GM12878 (cell line): ENCODE measurements at regions not wholly inside any gene's neighbourhood (a gene's known extent, or its start where the extent isn't known, plus 50 kb on each side); places are given as distances from the start of the nearest gene placed in this dataset.

Source experiments
- CREB1 ChIP-seq: IDR thresholded peaks from 2 replicates; pipeline ENCODE4 v1.6.1; 2012; ENCODE audit warnings: low read depth, mild to moderate bottlenecking, inconsistent platforms
- EZH2 ChIP-seq: IDR thresholded peaks from 2 replicates; pipeline ENCODE4 v1.6.1; 2012; ENCODE audit warnings: low read depth, mild to moderate bottlenecking, control low read depth, inconsistent platforms, low read length, borderline replicate concordance; ENCODE audit not compliant: control insufficient read depth
- GABPA ChIP-seq: IDR thresholded peaks from 2 replicates; pipeline ENCODE4 v1.6.1; 2014; ENCODE audit warnings: antibody characterized with exemption, low read depth, mild to moderate bottlenecking, inconsistent platforms
- HCFC1 ChIP-seq: fragments of 150-350 bp; IDR thresholded peaks from 2 replicates; pipeline ENCODE4 v1.6.1; 2014; ENCODE audit warnings: low read length
- MAX ChIP-seq: IDR thresholded peaks from 2 replicates; pipeline ENCODE4 v1.6.1; 2012; ENCODE audit warnings: low read depth, low read length, improper control_type of control experiment
- NRF1 ChIP-seq: conservative IDR thresholded peaks from 2 replicates; pipeline ENCODE4 v1.6.1; 2011; ENCODE audit warnings: mild to moderate bottlenecking, low read depth, low read length, improper control_type of control experiment
- POLR2A ChIP-seq: IDR thresholded peaks from 2 replicates; pipeline ENCODE4 v1.6.1; 2011; ENCODE audit warnings: low read depth, mild to moderate bottlenecking, low read length
- POLR2AphosphoS5 ChIP-seq: IDR thresholded peaks from 2 replicates; pipeline ENCODE4 v1.6.1; 2011; ENCODE audit warnings: mild to moderate bottlenecking, low read length, inconsistent platforms
- RAD21 ChIP-seq: IDR thresholded peaks from 2 replicates; pipeline ENCODE4 v1.6.1; 2011; ENCODE audit warnings: mild to moderate bottlenecking, low read depth, low read length, moderate library complexity; ENCODE audit not compliant: insufficient read depth
- TCF12 ChIP-seq: IDR thresholded peaks from 2 replicates; pipeline ENCODE4 v1.6.1; 2011; ENCODE audit warnings: low read depth, mild to moderate bottlenecking, low read length
- YY1 ChIP-seq: IDR thresholded peaks from 2 replicates; pipeline ENCODE4 v1.6.1; 2011; ENCODE audit warnings: low read depth, mild to moderate bottlenecking, low read length
- ZSCAN29 ChIP-seq: fragments of 450-650 bp; IDR thresholded peaks from 2 replicates; pipeline ENCODE4 v1.6.1; 2017; ENCODE audit warnings: mild to moderate bottlenecking, moderate library complexity
- TF ChIP-seq, protein P1 (sequence below), 3 experiments: IDR thresholded peaks in 2 of 3; conservative IDR thresholded peaks in 1 of 3; 2 replicates each; pipeline ENCODE4 v1.5.1; 2011; ENCODE audit warnings: low read depth in 3 of 3, low read length in 3 of 3, mild to moderate bottlenecking in 3 of 3, control low read depth in 2 of 3, moderate library complexity in 2 of 3, inconsistent platforms in 1 of 3, mixed read lengths in 1 of 3; ENCODE audit not compliant: control insufficient read depth in 2 of 3, insufficient read depth in 1 of 3; ENCODE audit errors: extremely low read depth in 1 of 3
- TF ChIP-seq, protein P2 (sequence below): IDR thresholded peaks from 2 replicates; pipeline ENCODE4 v1.6.1; 2011; ENCODE audit warnings: borderline replicate concordance, low read depth, mild to moderate bottlenecking, moderate library complexity, mixed read lengths, low read length; ENCODE audit not compliant: insufficient read depth; ENCODE audit errors: extremely low read length

GRCh38 chr14:104335176-104335575 lies 196.8 kb downstream of the KIF26A start:
- TF ChIP-seq EZH2 = no peak
- TF ChIP-seq, protein P1, sequence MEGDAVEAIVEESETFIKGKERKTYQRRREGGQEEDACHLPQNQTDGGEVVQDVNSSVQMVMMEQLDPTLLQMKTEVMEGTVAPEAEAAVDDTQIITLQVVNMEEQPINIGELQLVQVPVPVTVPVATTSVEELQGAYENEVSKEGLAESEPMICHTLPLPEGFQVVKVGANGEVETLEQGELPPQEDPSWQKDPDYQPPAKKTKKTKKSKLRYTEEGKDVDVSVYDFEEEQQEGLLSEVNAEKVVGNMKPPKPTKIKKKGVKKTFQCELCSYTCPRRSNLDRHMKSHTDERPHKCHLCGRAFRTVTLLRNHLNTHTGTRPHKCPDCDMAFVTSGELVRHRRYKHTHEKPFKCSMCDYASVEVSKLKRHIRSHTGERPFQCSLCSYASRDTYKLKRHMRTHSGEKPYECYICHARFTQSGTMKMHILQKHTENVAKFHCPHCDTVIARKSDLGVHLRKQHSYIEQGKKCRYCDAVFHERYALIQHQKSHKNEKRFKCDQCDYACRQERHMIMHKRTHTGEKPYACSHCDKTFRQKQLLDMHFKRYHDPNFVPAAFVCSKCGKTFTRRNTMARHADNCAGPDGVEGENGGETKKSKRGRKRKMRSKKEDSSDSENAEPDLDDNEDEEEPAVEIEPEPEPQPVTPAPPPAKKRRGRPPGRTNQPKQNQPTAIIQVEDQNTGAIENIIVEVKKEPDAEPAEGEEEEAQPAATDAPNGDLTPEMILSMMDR (IDR thresholded peaks at IDR 0.05 in 2 of 3, conservative IDR thresholded peaks at IDR 0.05 in 1 of 3; ENCODE audit: control insufficient read depth in 2 of 3, extremely low read depth in 1 of 3, insufficient read depth in 1 of 3, low read depth in 3 of 3, low read length in 3 of 3) = no peak
- no peak for TF ChIP-seq CREB1
- no peak for TF ChIP-seq POLR2A
- no peak for TF ChIP-seq POLR2AphosphoS5
- TF ChIP-seq TCF12 = no peak
- TF ChIP-seq HCFC1 = no peak
- no peak for TF ChIP-seq YY1
- no peak for TF ChIP-seq MAX
- TF ChIP-seq GABPA = no peak
- TF ChIP-seq RAD21 = no peak
- TF ChIP-seq, protein P2, sequence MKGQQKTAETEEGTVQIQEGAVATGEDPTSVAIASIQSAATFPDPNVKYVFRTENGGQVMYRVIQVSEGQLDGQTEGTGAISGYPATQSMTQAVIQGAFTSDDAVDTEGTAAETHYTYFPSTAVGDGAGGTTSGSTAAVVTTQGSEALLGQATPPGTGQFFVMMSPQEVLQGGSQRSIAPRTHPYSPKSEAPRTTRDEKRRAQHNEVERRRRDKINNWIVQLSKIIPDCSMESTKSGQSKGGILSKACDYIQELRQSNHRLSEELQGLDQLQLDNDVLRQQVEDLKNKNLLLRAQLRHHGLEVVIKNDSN = no peak
- no peak for TF ChIP-seq ZSCAN29
- no peak for TF ChIP-seq NRF1
